HPDE6-E6E7 (cell line): ENCODE measurements at regions not wholly inside any gene's neighbourhood (a gene's known extent, or its start where the extent isn't known, plus 50 kb on each side); places are given as distances from the start of the nearest gene placed in this dataset.

Experiments used
- DNase-seq: peaks from one replicate; pipeline ENCODE4 v3.0.0; 2011; ENCODE audit warnings: missing footprints; ENCODE audit errors: extremely low spot score

- no peak for DNase-seq
Measured at GRCh38 chr11:92383430-92383829, 158.8 kb downstream of the FAT3 start.

GRCh38 chr11:92384358-92384757, 159.7 kb downstream of the FAT3 start:
- no peak for DNase-seq

GRCh38 chr11:92384802-92385201, 160.2 kb downstream of the FAT3 start:
- DNase-seq, result no peak

GRCh38 chr11:92386577-92386976, 162.0 kb downstream of the FAT3 start:
- DNase-seq, result no peak

- DNase-seq, result no peak
Measured at GRCh38 chr11:92387859-92388258, 163.2 kb downstream of the FAT3 start.

- DNase-seq, result no peak
Measured at GRCh38 chr11:92388380-92388779, 163.8 kb downstream of the FAT3 start.

- DNase-seq, result no peak
Measured at GRCh38 chr11:92390783-92391182, 166.2 kb downstream of the FAT3 start.

- DNase-seq, result no peak
Measured at GRCh38 chr11:92391364-92391763, 166.7 kb downstream of the FAT3 start.

- DNase-seq, result no peak
Measured at GRCh38 chr11:92391808-92392207, 167.2 kb downstream of the FAT3 start.

GRCh38 chr11:92393218-92393617, 168.6 kb downstream of the FAT3 start:
- DNase-seq, result no peak

GRCh38 chr11:92396133-92396532, 171.5 kb downstream of the FAT3 start:
- no peak for DNase-seq

GRCh38 chr11:92397221-92397755, 172.7 kb downstream of the FAT3 start:
- DNase-seq, result no peak

GRCh38 chr11:92399705-92400104, 175.1 kb downstream of the FAT3 start:
- no peak for DNase-seq

- no peak for DNase-seq
Measured at GRCh38 chr11:92401520-92401919, 176.9 kb downstream of the FAT3 start.

GRCh38 chr11:92406472-92406871, 181.9 kb downstream of the FAT3 start:
- no peak for DNase-seq

GRCh38 chr11:92409355-92409754, 184.7 kb downstream of the FAT3 start:
- no peak for DNase-seq

- no peak for DNase-seq
Measured at GRCh38 chr11:92409956-92410355, 185.3 kb downstream of the FAT3 start.

GRCh38 chr11:92410526-92410925, 185.9 kb downstream of the FAT3 start:
- no peak for DNase-seq

GRCh38 chr11:92411431-92411830, 186.8 kb downstream of the FAT3 start:
- no peak for DNase-seq

- no peak for DNase-seq
Measured at GRCh38 chr11:92413757-92414513, 189.3 kb downstream of the FAT3 start.

- DNase-seq, result no peak
Measured at GRCh38 chr11:92416971-92417725, 192.5 kb downstream of the FAT3 start.

GRCh38 chr11:92423115-92424034, 198.8 kb downstream of the FAT3 start:
- no peak for DNase-seq
